ENCODE measurements at regions not wholly inside any gene's neighbourhood (a gene's known extent, or its start where the extent isn't known, plus 50 kb on each side); places are given as distances from the start of the nearest gene placed in this dataset.

GRCh38 chr7:110358028-110358427 is 732.9 kb upstream of the LRRN3 start:
- TF ChIP-seq POU6F1 (CRISPR knock-in tag; IDR thresholded peaks at IDR 0.05; ENCODE audit: borderline replicate concordance, low read depth), result no peak
- no peak for TF ChIP-seq TCF4 (CRISPR knock-in tag; IDR thresholded peaks at IDR 0.05; ENCODE audit: borderline replicate concordance)
- TF ChIP-seq CSRNP3 (CRISPR knock-in tag; IDR thresholded peaks at IDR 0.05), result no peak
- TF ChIP-seq PATZ1 (CRISPR knock-in tag; IDR thresholded peaks at IDR 0.05; ENCODE audit: borderline replicate concordance), result no peak
- TF ChIP-seq ZC3H10 (CRISPR knock-in tag; IDR thresholded peaks at IDR 0.05), result no peak
- TF ChIP-seq TSHZ2 (CRISPR knock-in tag; IDR thresholded peaks at IDR 0.05), result no peak
- no peak for TF ChIP-seq ZNF8 (CRISPR knock-in tag; IDR thresholded peaks at IDR 0.05)
- no peak for TF ChIP-seq ZNF565 (CRISPR knock-in tag; conservative IDR thresholded peaks at IDR 0.05; ENCODE audit: low read depth)
- TF ChIP-seq ISL1 (CRISPR knock-in tag; IDR thresholded peaks at IDR 0.05), result no peak
- TF ChIP-seq SNAI2 (CRISPR knock-in tag; IDR thresholded peaks at IDR 0.05), result no peak
- no peak for TF ChIP-seq PPARA (CRISPR knock-in tag; IDR thresholded peaks at IDR 0.05; ENCODE audit: borderline replicate concordance)
- TF ChIP-seq CREB5 (CRISPR knock-in tag; IDR thresholded peaks at IDR 0.05; ENCODE audit: low read depth), result no peak
- TF ChIP-seq RARB (CRISPR knock-in tag; IDR thresholded peaks at IDR 0.05), result no peak
- no peak for TF ChIP-seq ARNTL (CRISPR knock-in tag; IDR thresholded peaks at IDR 0.05; ENCODE audit: borderline replicate concordance, low read depth)
- no peak for TF ChIP-seq OSR1 (CRISPR knock-in tag; IDR thresholded peaks at IDR 0.05)
- TF ChIP-seq ZNF70 (CRISPR knock-in tag; IDR thresholded peaks at IDR 0.05), result no peak
- no peak for TF ChIP-seq BACH2 (CRISPR knock-in tag; IDR thresholded peaks at IDR 0.05; ENCODE audit: borderline replicate concordance)
- no peak for TF ChIP-seq ESRRG (CRISPR knock-in tag; IDR thresholded peaks at IDR 0.05)
- no peak for TF ChIP-seq CSDC2 (CRISPR knock-in tag; IDR thresholded peaks at IDR 0.05)
- TF ChIP-seq ZFP30 (CRISPR knock-in tag; IDR thresholded peaks at IDR 0.05), result no peak
- ATAC-seq, result no peak

- ATAC-seq, result no peak
- TF ChIP-seq ZC3H10 (CRISPR knock-in tag; IDR thresholded peaks at IDR 0.05) (no peak), SNAI2 (CRISPR knock-in tag; IDR thresholded peaks at IDR 0.05) (no peak), ARNTL (CRISPR knock-in tag; IDR thresholded peaks at IDR 0.05; ENCODE audit: borderline replicate concordance, low read depth) (no peak), RARB (CRISPR knock-in tag; IDR thresholded peaks at IDR 0.05) (no peak), ESRRG (CRISPR knock-in tag; IDR thresholded peaks at IDR 0.05) (no peak), CREB5 (CRISPR knock-in tag; IDR thresholded peaks at IDR 0.05; ENCODE audit: low read depth) (no peak), ISL1 (CRISPR knock-in tag; IDR thresholded peaks at IDR 0.05) (no peak), OSR1 (CRISPR knock-in tag; IDR thresholded peaks at IDR 0.05) (no peak), TCF4 (CRISPR knock-in tag; IDR thresholded peaks at IDR 0.05; ENCODE audit: borderline replicate concordance) (no peak)
Measured at GRCh38 chr7:110371709-110372108, 719.2 kb upstream of the LRRN3 start.

All from SK-N-SH treated with all-trans-retinoic acid at 6 μM for 48 hours (cell line).